HG02943 (cell line): ENCODE measurements at regions not wholly inside any gene's neighbourhood (a gene's known extent, or its start where the extent isn't known, plus 50 kb on each side); places are given as distances from the start of the nearest gene placed in this dataset.

ENCODE experiments used
- ATAC-seq: cut with Tn5 transposase; IDR thresholded peaks from one replicate; pipeline ENCODE4 v1.9.1; 2021; ENCODE audit warnings: mild to moderate bottlenecking, low read depth, moderate library complexity; ENCODE audit not compliant: unreplicated experiment

DNA sequence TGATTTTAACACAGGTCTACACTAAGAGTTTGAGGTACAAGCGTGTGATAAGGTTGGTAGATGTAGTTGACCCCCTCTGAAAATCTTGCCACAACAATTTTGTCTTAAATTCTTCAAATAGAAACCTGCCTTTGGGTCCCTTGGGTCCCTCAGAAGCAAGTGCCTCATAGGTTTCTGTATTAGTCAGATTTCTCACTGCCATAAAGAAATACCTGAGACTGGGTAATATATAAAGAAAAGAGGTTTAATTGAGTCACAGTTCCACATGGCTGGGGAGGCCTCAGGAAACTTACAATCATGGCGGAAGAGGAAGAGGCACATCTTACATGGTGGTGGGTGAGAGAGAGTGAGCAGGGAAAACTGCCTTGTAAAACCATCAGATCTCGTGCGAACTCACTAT lies 301.2 kb downstream of the MAP2K6 start:
- no peak for ATAC-seq

DNA sequence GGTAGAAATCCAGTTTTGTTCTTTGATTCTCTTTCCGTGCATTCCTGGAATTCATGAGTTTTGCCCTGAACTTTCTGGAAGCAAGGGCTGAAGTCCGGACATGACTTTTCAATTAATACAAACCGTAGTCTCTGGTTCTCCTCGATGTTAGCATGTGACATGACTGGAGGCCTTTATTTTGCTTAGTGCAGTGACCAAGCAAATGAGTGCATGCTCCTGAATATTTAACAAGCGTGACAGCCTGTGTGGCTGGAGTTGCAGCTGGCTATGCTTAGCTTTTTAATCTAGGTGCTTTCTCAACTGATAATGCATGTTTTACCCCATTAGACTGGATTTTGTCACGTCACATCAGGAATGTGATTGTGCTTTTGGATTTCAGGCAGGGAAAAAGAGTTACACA lies 302.1 kb downstream of the MAP2K6 start:
- no peak for ATAC-seq

DNA sequence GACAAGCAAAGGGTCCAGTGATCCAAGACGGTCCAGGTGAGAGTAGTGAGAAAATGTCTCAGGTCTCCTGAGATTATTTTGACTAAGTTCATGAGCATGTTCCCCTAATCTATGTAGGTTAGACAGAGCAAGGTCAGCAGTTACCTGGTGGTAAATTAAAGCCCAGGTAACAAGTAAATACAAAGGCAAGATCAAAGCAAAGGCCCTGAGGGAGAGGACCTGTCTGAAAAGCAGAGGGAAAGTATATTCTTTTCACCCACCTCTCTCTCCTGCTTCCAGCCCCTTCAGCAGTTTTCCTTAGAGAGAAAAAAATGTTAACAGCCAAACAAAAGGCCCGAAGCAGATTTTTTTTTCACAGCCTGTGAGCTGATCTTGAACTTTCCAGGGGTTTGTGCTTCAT lies 302.7 kb downstream of the MAP2K6 start:
- ATAC-seq, result no peak

DNA sequence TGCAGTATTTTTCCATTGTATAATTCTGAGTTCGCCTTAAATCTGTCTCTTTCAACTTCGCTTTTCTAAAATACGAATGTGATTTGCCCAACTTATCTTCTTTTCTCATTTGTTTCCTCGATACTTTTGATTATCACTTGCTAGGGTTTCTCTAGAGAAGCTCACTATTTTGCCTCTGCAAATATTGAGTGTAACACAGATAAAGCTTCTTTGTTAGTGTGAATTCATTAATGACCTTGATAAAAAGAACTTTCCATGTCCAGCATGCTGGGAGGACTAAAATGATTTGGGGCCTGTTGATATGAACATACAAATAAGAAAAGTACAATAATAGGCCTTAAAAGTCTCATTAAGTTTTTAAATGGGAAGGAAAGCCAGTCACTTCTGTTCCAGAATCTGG lies 303.3 kb downstream of the MAP2K6 start:
- no peak for ATAC-seq

DNA sequence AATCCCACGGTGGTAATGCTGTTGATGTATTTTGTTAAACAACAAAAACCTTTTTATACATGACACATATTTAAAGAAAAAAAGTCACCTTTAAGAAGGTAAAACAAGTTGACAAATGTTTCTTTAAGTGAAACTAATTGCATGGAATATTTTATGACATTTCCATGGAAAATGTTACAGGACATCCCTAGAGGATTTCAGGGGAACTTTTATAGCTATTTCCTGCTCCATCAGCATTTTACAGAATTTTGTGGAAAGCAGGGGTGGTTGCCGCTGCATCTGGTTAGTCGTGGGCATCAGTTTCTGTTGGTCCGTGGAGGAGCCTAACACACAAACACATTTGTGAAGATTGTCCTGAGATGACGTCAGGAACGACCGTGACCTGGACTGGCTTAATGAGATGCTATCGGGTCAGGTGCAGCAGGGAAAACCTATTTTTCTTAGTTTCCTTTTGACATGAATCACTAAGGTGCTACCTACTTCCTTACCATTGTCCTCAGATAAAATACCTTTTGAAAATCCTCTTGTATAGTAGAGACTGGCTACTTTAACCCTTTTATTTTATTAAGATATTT lies 305.1 kb downstream of the MAP2K6 start:
- no peak for ATAC-seq

DNA sequence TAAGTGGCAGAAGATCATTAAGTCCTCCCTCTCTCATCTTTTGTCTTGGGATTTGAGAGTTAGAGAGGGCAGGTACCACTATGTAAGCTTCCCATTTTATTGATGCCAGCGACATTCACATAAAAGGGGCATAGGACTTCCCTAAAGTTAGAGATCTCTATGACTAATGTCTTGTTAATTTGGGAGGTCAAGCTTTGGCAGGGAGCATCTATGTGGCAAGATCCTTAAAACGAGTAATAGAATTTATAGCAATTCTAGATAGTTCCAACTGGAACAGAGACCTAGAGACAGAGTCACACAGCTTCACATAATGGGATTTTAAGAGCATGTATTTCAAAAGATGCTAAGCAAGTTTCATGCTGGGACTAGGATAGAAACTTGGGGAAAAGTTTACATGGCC lies 308.0 kb downstream of the MAP2K6 start:
- no peak for ATAC-seq

DNA sequence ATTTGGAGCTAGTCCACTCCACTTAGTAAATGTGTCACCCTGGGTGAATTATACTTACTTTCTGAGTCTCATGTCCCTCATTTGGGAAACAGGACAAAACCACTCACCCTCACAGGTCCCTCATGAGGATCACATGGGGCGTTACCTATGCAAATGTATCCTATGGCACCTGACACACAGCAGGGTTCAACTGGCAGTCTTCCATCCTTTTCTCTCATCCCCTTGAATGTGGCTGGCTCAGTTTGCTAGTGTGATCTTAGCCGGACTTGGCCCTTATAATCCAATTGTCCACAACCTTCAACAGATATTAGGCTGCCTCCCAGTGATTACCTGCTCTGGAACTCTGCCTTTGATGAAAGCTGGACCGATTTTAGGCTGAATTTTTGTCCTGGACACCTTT lies 308.8 kb downstream of the MAP2K6 start:
- ATAC-seq, result no peak

DNA sequence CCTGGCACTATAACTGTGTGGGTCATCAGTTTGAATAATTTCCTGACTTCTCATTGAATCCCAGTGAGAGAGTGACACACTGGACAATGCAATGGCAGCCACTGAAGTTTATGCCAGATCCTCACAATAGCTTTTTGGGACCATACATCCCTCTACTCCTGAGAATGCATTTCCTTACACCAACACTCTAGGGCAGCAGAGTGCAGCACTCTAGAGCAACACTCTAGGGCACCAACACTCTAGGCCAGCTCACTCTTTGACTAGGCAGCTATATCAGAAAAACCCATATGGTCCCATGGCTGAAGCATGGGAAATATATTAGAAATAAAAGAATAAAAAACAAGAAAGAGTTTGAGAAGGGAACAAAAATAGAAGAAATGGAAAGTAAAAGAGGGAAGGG lies 309.2 kb downstream of the MAP2K6 start:
- ATAC-seq, result no peak

DNA sequence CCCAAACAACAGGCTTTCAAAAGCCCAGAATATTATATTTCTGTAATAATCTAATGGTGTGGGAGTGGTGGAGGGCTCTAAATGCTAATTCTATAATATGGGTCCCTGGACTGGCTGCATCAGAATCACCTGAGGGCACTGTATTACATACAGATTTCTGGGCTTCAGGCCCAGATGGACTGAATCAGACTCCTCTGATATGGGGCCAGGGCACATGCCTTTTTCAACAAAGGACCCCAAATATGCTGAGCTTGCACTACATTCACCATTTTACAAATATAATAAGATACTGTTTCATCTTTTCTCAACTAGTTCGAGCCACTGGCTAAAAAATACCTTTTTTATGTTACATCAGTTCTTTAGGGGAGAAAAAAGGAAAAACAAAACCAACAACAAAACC lies 309.7 kb downstream of the MAP2K6 start:
- no peak for ATAC-seq

DNA sequence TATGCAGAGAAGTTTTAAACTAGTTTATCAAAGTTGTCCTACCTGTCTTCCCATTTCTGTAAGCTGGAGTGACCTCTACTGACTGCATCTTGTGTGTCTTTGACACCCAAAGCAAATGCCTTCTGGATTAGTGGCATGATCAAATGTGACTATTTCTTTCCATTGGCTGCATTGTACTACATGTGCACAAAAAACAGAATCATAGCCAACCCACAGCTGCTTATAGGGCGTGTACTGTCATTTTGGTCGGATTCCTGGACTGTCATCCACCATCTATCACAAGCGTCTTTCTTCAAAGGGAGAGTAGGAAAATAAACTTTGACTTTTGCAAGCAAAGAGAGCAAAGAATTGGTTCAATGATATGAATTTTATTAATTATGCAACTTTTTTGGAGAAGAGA lies 310.6 kb downstream of the MAP2K6 start:
- ATAC-seq, result no peak

DNA sequence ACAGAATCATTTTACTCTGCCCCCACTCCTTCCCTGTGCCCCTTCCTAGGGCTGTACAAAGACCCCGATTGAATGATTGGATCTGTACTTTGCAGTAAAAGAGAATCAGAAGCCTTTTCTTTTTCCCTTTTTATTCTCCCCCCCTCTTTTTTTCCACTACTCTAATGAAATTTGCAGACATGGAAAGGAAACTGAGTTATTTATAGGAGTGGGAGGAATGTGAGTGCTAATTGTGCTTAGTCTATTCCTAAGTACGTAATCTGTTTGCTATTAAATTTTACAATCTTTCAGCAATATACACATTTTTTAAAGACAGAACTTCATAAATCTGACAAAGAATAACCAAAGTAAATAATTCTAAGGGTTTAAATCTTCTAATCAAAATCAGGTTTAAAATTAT lies 314.3 kb downstream of the MAP2K6 start:
- ATAC-seq, result no peak

DNA sequence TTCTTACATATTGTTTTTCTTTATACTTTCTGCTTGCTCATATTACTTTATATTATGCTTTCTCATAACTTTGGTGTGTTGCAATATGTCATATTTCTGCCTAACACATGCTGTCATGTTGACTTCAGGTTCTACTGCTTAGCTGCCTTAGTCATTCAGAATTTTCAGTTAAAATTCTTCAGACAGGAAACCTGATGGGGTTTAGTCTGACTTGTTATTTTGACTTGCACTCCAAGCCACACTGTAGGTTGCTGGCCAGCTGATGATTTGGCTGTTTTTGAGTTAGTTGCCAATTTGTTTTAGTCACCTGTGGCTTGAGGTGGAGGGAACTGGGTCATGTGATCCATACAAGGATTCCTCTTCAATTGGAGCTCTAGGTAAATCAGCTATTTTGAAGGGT lies 315.4 kb downstream of the MAP2K6 start:
- ATAC-seq, result no peak

DNA sequence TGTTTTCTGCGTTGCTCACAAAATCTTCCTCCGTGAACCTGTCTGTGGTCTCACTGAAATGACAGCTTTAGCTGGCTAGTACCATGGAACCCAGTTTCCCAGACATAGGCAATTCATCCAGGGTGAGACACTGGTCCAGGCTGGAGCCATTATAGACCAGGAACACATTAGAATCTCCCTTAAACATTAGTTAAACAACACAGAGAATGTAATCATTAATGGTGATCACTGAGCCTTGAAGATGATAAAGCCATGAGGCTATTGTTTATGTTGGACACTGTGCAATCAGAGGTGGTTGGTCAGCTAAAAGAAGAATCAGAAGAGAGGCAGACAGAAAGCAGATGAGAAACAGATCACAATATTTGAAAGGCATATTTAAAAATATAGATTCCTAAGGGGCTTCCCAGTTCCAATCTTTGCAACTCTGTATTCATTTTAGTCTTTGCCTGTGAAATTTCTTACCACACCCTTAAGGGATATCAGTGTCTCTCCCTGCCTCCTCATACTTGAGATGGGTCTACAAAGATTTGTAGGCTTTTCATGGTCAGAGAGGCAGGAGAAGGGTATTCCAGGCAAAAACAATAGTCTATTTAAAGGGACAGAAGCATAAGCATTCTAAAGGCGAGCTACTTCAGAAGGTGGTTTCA lies 317.9 kb downstream of the MAP2K6 start:
- ATAC-seq, result no peak

DNA sequence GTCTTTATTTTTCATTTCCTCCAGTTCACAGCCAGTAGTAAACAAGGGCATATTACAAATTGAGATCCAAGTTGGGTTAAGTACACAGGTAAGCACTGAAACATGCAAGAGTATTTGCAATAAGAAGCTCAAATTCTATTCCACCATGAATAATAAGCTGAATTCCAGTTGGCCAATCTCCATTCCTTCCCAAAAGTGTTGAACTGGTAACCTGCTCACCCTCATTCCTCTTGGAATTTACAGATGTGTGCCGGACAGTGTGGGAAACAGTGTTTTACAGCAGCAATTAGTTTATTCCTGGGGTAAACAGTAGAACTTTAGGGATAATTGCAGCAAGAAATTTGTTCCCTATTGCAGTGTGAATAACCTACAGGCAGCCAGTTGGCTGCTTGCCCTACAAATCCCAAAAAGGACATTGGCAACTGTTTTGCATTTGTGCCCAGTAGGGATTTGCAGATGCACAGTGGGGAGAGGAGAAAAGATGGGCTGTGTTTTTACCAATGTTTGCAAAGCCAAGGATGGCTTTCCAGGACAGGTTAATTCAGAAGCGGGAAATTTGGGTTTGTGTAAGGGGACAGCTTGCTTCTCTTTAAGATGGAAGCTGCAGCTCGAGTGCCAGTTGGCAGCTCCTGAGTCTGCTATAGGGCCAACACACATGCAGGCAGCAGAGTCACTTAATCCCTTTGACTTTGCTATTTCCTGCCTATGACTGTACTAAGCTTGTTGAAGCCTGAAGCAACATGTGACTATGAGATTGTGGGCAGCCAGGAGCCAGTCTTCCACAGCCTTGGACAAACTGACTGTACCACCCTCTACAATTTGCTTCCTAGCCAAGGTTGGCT lies 318.9 kb downstream of the MAP2K6 start:
- ATAC-seq, result no peak

DNA sequence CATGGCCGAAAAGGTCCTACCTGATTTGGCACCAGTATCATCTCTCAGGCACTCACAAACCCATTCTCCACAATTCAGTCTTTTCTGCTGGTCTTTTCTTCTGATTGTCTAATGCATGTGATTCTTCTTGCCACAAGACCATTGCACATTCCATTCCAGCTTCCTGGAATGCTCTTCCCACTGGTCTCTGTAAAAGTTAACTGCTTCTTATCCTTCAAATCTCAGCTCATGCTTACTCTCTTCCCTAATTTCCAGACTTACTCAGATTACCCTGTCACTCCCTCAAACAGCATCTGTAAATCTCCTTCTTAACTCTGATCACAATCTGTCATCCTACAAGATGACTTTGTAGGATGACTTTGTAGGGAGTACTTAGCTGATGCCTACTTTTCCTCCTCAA lies 320.2 kb downstream of the MAP2K6 start:
- no peak for ATAC-seq

DNA sequence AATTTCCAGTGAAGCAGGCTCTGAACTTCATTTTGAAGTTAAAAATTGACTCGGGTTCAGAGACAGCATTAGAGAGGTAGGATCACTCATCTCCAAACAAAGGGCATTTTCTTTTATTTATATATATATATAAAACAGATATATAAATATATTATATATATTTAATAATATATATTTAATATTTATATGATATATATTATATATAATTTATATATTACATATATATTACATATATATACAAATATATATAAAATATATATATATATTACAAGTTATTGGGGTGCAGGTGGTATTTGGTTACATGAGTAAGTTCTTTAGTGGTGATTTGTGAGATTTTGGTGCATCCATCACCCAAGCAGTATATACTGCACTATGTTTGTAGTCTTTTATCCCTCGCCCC lies 320.8 kb downstream of the MAP2K6 start:
- no peak for ATAC-seq

DNA sequence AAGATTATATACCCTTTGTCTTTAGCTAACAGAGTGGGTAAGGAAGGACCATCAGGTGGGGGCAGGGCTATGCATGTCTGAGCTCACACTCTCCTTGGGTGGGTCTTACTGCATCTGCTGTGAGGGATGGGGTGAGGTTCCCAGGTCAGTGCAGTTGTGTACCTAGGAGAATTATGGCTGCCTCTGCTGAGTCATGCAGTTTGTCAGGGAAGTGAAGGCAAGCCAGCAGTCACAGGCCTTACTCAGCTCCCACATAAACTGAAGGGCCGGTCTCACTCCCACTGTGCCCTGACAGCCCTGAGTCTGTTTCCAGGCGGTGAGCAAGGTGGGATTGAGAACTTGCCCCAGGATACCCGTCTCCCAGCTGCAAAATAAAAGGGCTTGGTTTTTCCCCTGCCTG lies 328.6 kb downstream of the MAP2K6 start:
- ATAC-seq, result no peak

DNA sequence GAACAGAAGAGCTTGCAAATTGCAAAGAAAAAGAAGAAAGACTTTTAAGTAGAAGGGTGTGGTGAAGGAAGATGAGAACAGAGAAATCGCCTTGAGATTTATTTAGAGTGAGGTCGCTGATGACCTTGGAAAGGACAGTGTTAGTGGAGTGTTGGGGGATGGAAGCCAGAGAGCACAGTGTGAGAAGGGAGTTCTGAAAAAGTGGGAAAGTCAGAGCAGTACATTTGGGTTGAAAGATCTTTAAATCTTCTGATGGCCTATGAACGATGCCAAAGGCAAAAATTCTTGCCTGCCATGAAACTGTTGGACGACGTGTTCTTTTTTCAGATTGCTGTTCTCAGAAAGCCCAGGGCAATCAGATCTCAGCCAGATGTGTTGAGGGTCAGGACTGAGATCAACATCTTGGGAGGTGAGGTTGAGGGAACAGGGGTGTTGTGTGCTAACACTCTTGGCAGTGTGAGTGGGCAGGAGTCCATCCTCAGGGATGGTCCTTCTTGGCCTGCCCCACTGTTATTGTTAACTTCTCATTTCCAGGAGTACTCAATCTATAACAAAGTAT lies 330.1 kb downstream of the MAP2K6 start:
- no peak for ATAC-seq

DNA sequence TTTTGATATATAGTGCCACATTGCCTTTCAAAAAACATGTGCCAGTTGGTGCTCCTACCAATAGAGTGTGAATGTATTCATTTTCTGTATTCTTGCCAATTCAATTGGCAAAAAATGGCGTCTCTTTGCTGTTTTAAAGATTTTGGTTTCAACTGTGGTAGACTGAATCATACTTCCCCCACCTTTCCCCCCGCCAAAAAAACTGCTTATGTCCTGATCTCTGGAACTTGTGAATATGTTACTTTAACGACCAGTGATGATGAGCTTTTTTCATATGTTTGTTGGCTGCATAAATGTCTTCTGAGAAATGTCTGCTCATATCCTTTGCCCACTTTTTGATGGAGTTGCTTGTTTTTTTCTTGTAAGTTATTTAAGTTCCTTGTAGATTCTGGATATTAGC lies 325.1 kb upstream of the KCNJ16 start:
- no peak for ATAC-seq

DNA sequence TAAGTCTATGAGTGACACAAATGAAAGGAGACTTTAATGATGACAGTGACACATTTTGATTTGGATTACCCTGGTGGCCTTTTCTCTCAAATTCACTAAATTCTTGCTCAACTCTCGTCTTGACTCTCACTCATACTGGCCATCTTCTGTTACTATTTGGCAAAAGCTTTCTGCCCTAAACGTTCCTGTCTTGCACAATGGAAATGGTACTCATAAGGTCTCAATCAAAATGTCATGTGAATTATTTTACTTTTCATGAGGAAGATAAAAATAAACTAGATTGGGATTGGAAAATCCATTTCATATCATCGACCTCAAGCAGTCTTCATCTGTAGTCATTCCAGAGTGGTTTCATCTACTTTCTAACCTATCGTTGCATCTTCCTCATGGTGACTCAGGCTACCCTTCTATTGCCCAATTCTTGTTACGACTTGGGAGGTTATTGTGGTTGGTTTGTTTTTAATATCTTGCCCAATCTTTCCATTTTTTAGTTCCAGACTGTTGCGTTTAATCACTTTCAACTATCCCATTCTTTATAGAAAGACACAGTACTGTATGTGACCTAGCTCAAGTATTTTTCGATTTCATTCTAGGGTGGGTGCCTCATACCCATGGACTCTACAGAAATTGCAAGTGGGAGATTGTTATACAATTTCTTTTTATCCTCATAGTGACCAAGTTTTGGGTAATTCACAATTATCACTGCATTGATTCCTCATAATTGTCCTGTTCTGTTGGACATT lies 317.2 kb upstream of the KCNJ16 start:
- ATAC-seq, result no peak

DNA sequence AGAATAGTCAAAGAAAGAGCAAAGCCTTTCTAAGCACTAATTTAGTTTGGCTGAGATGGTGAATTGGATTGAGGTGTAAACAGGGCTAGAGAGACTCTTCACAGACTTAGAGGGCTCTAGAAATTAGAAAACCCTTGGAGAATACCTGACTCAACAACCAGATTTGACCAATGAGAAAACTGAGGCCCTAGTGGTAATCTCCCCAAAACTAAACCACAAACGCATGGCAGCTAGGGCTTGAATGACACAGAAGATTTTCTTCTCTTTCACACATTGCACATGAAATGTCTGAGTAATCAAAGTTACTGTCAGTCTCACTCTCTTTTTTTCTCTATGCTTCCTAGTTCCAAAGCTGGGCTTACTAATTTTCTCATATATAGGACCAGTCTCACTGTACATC lies 314.5 kb upstream of the KCNJ16 start:
- no peak for ATAC-seq
